Esophagus squamous epithelium (tissue), 5 donors: ENCODE measurements at regions not wholly inside any gene's neighbourhood (a gene's known extent, or its start where the extent isn't known, plus 50 kb on each side); places are given as distances from the start of the nearest gene placed in this dataset.

Experiments
- DNase-seq: peaks from one replicate; lab custom pipeline; 2025; lab: John Stamatoyannopoulos, UW
- H3K27ac ChIP-seq, 4 donors: fragments of 200-600 bp; sonication (generic); one replicate each; pipeline ENCODE4 v1.5.1; 2016 to 2019; ENCODE audit warnings: mild to moderate bottlenecking in 1 of 4
- H3K27me3 ChIP-seq, 4 donors: fragments of 200-600 bp; sonication (generic); 1 replicate in 3 of 4; 2 replicates in 1 of 4; pipeline versions ENCODE4 v1.5.1 to v1.6.0; 2017 to 2021; ENCODE audit warnings: antibody characterized with exemption in 1 of 4
- H3K36me3 ChIP-seq, 3 donors: fragments of 200-600 bp; sonication (generic); one replicate each; pipeline ENCODE4 v1.5.1; 2016 to 2019
- H3K4me1 ChIP-seq, 3 donors: fragments of 200-600 bp; sonication (generic); one replicate each; pipeline ENCODE4 v1.5.1; 2017 to 2019
- H3K4me3 ChIP-seq, 4 donors: fragments of 200-600 bp; sonication (generic); 1 replicate in 3 of 4; 2 replicates in 1 of 4; pipeline ENCODE4 v1.5.1; 2016 to 2019; ENCODE audit warnings: mild to moderate bottlenecking in 2 of 4, moderate library complexity in 1 of 4
- H3K9me3 ChIP-seq, 3 donors: fragments of 200-600 bp; sonication (generic); one replicate each; pipeline ENCODE4 v1.5.1; 2016 to 2019
- POLR2A ChIP-seq, 4 donors: fragments of 450-650 bp; IDR thresholded peaks; one replicate each; pipeline ENCODE4 v1.6.1; 2017; ENCODE audit warnings: antibody characterized with exemption in 4 of 4, mild to moderate bottlenecking in 4 of 4, moderate library complexity in 3 of 4
- WGBS, 2 donors: methylation state at CpG; one replicate each; pipeline ENCODE4 v1.1.5; 2018; 5-methylcytosine and 5-hydroxymethylcytosine counted together
- intact Hi-C: fragments of 100-400 bp; cut with DNase I; formaldehyde crosslinking; loops from one replicate; pipeline ENCODE4 v1.15.0; 2022
- TF ChIP-seq, protein P1 (sequence below), 6 experiments: fragments of 450-650 bp in 4 of 6; fragments of 200-600 bp in 2 of 6; sonication (generic) in 2 of 6; IDR thresholded peaks; one replicate each; pipeline ENCODE4 v1.5.1; 2016 to 2019; ENCODE audit warnings: antibody characterized with exemption in 6 of 6, mild to moderate bottlenecking in 4 of 6, moderate library complexity in 4 of 6
- donor health status: DM: yes; HTN: yes; CAD: no.

DNA sequence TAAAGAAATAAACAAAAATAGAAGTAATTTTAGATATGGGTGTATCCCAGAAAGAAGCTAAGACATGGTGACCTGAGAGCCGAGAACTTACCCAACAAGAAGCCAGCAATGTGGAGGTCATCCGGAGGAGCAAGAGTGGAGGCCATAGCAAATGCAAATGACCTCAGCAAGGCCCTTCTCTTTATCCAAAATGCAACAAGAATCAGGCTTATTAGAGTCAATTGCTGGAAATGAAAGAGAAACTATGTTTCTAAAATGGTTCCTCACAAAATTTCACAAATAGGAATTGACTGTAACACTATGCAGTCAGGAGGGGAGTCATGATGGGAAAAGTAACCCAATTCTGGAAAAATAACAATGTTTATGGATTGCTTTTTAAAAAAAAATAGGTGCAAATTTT lies 90.4 kb downstream of the TNFAIP3 start:
- Histone ChIP-seq H3K4me3 (no peak overlapping the region), H3K9me3 (no peaks in the 10 kb centered on the region), H3K27ac (no peak overlapping the region), H3K36me3 (no peaks in the 10 kb centered on the region), H3K4me1 (no peaks in the 10 kb centered on the region), H3K27me3 (no peaks in the 10 kb centered on the region)
- intact Hi-C loops = no loop called here
- TF ChIP-seq, protein P1, sequence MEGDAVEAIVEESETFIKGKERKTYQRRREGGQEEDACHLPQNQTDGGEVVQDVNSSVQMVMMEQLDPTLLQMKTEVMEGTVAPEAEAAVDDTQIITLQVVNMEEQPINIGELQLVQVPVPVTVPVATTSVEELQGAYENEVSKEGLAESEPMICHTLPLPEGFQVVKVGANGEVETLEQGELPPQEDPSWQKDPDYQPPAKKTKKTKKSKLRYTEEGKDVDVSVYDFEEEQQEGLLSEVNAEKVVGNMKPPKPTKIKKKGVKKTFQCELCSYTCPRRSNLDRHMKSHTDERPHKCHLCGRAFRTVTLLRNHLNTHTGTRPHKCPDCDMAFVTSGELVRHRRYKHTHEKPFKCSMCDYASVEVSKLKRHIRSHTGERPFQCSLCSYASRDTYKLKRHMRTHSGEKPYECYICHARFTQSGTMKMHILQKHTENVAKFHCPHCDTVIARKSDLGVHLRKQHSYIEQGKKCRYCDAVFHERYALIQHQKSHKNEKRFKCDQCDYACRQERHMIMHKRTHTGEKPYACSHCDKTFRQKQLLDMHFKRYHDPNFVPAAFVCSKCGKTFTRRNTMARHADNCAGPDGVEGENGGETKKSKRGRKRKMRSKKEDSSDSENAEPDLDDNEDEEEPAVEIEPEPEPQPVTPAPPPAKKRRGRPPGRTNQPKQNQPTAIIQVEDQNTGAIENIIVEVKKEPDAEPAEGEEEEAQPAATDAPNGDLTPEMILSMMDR (IDR thresholded peaks at IDR 0.05) = no peak
- TF ChIP-seq POLR2A (IDR thresholded peaks at IDR 0.05) = no peak
- WGBS, 2 donors = 48 to 92% methylated on average over 2 of the region's 2 CpGs
- no peak for DNase-seq

DNA sequence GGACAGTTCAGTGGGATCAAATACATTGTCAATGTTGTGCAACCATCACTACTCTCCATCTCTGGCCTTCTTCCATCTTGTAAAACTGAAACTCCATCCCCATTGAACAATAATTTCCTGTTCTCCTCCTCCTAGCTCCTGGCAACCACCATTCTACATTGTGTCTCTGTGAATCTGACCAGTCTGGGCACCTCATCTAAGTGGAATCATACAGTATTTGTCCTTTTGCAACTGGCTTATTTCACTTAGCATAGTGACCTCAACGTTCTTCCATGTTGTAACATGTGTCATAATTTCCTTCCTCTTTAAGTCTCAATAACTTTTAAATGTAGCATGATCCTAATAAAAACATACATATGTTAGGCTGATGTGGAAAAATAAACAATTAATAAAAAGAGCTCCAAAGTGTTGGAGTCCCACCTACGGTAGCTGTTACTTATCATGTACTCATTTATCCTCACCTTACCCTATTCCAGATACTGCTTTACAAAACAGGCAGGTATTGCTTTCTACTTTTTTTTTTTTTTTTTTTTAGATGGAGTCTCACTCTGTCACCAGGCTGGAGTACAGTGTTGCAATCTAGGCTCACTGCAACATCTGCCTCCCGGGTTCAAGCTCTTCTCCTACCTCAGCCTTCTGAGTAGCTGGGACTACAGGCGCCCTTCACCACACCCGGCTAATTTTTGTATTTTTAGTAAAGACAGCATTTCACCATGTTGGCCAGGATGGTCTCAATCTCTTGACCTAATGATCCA lies 91.9 kb downstream of the TNFAIP3 start:
- WGBS, 2 donors = 49 to 73% methylated on average over 5 of the region's 5 CpGs
- Histone ChIP-seq H3K4me3 (no peak overlapping the region), H3K4me1 (no peaks in the 10 kb centered on the region), H3K36me3 (no peaks in the 10 kb centered on the region), H3K27ac (no peak overlapping the region), H3K9me3 (no peaks in the 10 kb centered on the region), H3K27me3 (no peaks in the 10 kb centered on the region)
- TF ChIP-seq, protein P1 (IDR thresholded peaks at IDR 0.05) = no peak
- TF ChIP-seq POLR2A (IDR thresholded peaks at IDR 0.05) = no peak
- intact Hi-C loops = no loop called here
- no peak for DNase-seq

DNA sequence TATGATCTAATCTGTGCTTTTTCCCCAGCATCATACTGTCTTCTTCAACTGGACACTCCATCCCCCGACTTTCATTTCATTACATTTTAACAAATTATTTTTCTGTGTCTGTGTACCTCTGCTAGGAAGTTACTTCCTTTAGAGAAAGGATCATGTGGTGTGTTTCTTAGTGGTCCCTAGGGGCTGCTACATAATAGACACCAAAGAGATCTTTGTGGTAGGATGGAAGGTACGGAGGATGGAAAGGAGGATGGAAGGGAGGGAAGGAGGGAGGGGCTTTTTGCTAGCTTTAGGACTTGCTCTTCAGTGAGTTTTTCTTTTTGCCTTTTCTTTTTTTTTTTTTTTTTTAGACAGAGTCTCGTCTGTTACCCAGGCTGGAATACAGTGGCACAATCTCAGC lies 95.7 kb downstream of the TNFAIP3 start:
- WGBS, 2 donors = 81 to 91% methylated on average over 3 of the region's 3 CpGs
- no peak for TF ChIP-seq POLR2A (IDR thresholded peaks at IDR 0.05)
- TF ChIP-seq, protein P1 (IDR thresholded peaks at IDR 0.05) = no peak

DNA sequence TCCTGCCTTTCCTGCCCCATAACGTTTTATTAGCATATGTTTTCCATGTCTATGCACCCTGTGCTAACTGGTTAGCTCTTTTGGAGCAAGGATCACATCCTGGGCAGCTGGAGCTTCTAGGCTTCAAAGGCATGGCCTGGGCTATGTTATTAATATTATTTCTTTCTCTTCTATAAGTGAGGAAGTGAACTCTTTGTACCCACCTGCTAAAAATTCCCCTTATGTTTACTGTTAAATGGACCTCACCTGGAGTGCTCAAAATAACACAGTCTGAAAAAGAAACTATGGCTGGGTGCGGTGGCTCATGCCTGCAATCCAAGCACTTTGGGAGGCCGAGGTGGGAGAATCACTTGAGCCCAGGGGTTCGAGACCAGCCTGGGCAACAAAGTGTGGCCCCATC lies 97.8 kb downstream of the TNFAIP3 start:
- no peak for DNase-seq
- Histone ChIP-seq H3K9me3 (no peaks in the 10 kb centered on the region), H3K36me3 (no peaks in the 10 kb centered on the region), H3K4me1 (no peaks in the 10 kb centered on the region), H3K27ac (no peak overlapping the region), H3K4me3 (no peak overlapping the region), H3K27me3 (no peaks in the 10 kb centered on the region)
- intact Hi-C loops = no loop called here
- WGBS, 2 donors = 71% methylated on average over 3 to 4 of the region's 4 CpGs
- TF ChIP-seq, protein P1 (IDR thresholded peaks at IDR 0.05) = no peak
- no peak for TF ChIP-seq POLR2A (IDR thresholded peaks at IDR 0.05)

More for the DNA sequence above, 95.7 kb downstream of the TNFAIP3 start:
- Histone ChIP-seq H3K27ac (no peak overlapping the region), H3K36me3 (no peaks in the 10 kb centered on the region), H3K4me3 (no peak overlapping the region), H3K27me3 (no peaks in the 10 kb centered on the region), H3K4me1 (no peaks in the 10 kb centered on the region), H3K9me3 (no peaks in the 10 kb centered on the region)
- DNase-seq = no peak
- intact Hi-C loops = no loop called here

DNA sequence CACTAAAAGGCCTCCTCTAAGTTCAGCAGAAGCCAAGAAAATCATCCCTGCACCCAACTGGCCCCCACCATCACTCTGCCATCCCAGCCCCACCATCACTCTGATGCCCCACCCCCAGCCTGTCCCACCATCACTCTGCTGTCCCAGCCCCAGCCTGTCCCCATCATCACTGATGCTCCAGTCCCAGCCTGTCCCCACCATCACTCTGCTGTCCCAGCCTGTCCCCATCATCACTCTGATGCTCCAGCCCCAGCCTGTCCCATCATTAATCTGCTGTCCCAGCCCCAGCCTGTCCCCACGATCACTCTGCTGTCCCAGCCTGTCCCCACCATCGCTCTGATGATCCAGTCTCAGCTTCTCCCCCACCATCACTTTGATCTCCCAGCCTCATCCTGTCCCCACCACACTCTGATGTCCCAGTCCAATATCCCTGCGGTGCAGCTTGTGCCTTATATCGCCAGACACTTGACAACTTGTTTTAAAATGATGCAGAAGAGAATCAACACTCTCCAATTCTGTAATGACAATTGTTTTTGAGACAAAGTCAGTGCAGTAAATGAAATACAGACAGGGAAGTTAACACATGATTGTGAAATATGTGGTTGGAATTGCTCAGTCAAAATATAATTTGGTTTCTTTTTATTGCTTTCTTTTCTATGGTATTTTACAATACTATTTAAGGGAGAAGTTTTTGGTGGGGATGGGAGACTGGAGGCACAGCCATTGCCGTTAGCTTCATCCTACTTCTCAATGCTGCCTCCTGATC lies 100.8 kb downstream of the TNFAIP3 start:
- intact Hi-C loops = no loop called here
- no peaks in the 10 kb centered on the region for H3K4me1 ChIP-seq
- no peak for DNase-seq
- H3K27ac ChIP-seq = peak overlapping the region in 1 of 4 donors; percentile 6
- H3K4me3 ChIP-seq = no peak overlapping the region
- no peaks in the 10 kb centered on the region for H3K27me3 ChIP-seq
- no peaks in the 10 kb centered on the region for H3K9me3 ChIP-seq
- H3K36me3 ChIP-seq = no peaks in the 10 kb centered on the region
- TF ChIP-seq, protein P1 (IDR thresholded peaks at IDR 0.05) = no peak
- TF ChIP-seq POLR2A (IDR thresholded peaks at IDR 0.05) = no peak
- WGBS, 2 donors = 78 to 87% methylated on average over 5 of the region's 5 CpGs
